Cardiac muscle cell (in vitro differentiated cells and primary cell): ENCODE measurements at regions not wholly inside any gene's neighbourhood (a gene's known extent, or its start where the extent isn't known, plus 50 kb on each side); places are given as distances from the start of the nearest gene placed in this dataset.

Experiments used
- DNase-seq, 2 donors: peaks; one replicate each; pipeline versions ENCODE4 v3.0.0 to v3.0.0-alpha.2; 2010 to 2017; ENCODE audit warnings: low read depth in 1 of 2, low spot score in 1 of 2
- H3K27ac ChIP-seq: fragments of 200-600 bp; sonication (generic); 2 replicates; pipeline ENCODE4 v1.5.1; 2016
- H3K27me3 ChIP-seq: fragments of 200-600 bp; sonication (generic); 2 replicates; pipeline ENCODE4 v1.6.0; 2016; ENCODE audit warnings: control low read depth
- H3K36me3 ChIP-seq: fragments of 200-600 bp; sonication (generic); 2 replicates; pipeline ENCODE4 v1.5.1; 2016; ENCODE audit warnings: control low read depth
- H3K4me1 ChIP-seq: fragments of 200-600 bp; sonication (generic); 2 replicates; pipeline ENCODE4 v1.8.1; 2017; ENCODE audit warnings: low read depth, mild to moderate bottlenecking, mixed run types
- H3K4me3 ChIP-seq: fragments of 200-600 bp; sonication (generic); 2 replicates; pipeline ENCODE4 v1.5.1; 2016; ENCODE audit warnings: mild to moderate bottlenecking
- H3K9me3 ChIP-seq: fragments of 200-600 bp; sonication (generic); 2 replicates; pipeline ENCODE4 v1.5.1; 2017; ENCODE audit warnings: low read depth, mild to moderate bottlenecking, control low read depth
- CTCF ChIP-seq: IDR thresholded peaks from 2 replicates; pipeline ENCODE4 v1.5.1; 2012; ENCODE audit warnings: low read depth, mild to moderate bottlenecking, low read length

DNA sequence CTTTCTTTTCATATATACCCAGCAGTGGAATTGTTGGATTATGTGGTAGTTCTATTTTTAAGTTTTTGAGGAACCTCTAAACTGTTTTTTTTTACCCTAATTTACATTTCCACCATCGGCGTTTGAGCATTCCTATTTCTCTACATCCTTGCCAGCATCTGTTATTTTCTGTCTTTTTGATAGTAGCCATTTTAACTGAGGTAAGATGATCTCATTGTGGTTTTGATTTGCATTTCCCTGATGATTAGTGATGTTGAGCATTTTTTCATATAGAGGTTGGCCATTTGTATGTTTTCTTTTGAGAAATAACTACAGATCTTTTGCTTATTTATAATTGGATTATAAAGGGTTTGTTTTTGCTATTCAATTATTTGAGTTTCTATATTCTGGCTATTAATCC is 71.7 kb upstream of the TNC start:
- H3K4me3 ChIP-seq = no peak overlapping the region
- H3K27me3 ChIP-seq = no peaks in the 10 kb centered on the region
- H3K36me3 ChIP-seq = no peaks in the 10 kb centered on the region
- H3K9me3 ChIP-seq = no peaks in the 10 kb centered on the region
- no peak for TF ChIP-seq CTCF
- H3K27ac ChIP-seq = no peak overlapping the region
- DNase-seq = no peak
- H3K4me1 ChIP-seq = no peaks in the 10 kb centered on the region

- Histone ChIP-seq H3K36me3 (no peaks in the 10 kb centered on the region), H3K4me1 (no peaks in the 10 kb centered on the region), H3K27ac (no peak overlapping the region), H3K4me3 (no peak overlapping the region), H3K27me3 (no peaks in the 10 kb centered on the region), H3K9me3 (no peaks in the 10 kb centered on the region)
- DNase-seq = no peak
- no peak for TF ChIP-seq CTCF
Measured at GRCh38 chr9:115191667-115192066, 73.7 kb upstream of the TNC start.

DNA sequence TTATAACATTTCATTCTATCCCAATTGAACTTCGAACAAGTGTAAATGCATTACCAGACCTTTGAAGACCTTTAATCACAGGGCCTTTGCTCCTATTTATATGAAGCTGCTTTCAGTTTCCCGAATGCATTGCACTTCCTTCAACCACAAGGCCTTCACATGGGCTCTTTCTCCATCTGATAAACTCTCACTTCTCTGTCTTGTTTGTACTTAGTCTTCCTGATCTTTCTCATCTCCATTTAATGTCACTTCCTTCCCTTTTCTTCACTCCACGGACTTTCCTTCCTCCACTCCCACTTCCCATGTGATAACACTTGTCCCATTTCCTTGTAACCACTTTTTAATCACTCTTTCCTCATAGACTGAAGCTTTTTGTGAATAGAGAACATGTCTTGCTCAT is 74.3 kb upstream of the TNC start:
- Histone ChIP-seq H3K9me3 (no peaks in the 10 kb centered on the region), H3K4me3 (no peak overlapping the region), H3K4me1 (no peaks in the 10 kb centered on the region), H3K27me3 (no peaks in the 10 kb centered on the region), H3K36me3 (no peaks in the 10 kb centered on the region), H3K27ac (no peak overlapping the region)
- no peak for TF ChIP-seq CTCF
- no peak for DNase-seq

DNA sequence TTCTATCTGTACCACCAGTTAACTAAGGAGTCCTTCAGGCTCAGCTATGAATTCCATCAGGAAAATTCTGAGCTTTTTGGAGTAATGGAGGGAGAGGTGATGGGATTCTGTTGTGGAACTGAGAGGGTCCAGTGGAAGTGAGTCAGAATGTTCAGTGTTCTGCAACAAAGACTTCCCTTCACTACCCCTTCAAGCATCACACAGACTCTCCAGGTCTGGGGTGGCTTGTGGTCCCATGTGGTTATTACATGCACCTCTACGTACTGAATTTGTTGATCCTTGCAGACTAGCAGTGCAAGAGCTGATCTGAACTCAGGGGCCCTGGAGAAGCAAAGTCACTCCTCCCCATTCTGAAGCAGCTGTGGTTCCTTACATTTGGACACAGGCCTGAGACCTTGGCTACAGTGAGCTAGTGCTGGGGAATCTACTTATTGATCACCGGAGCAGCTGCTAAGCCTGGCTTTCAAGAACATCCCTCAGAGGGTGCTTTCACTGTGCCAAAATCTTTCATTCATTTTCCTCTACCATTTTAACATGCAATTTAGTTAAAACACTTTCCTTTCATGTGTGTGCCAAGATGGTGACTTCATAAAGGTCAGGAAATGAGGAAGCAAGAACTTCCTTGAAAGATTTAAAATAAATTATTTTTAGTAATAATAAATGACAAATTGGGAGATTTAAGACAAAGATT is 75.0 kb upstream of the TNC start:
- no peak for TF ChIP-seq CTCF
- no peak overlapping the region for H3K27ac ChIP-seq
- no peak overlapping the region for H3K4me3 ChIP-seq
- no peaks in the 10 kb centered on the region for H3K9me3 ChIP-seq
- DNase-seq = no peak
- no peaks in the 10 kb centered on the region for H3K36me3 ChIP-seq
- H3K27me3 ChIP-seq = no peaks in the 10 kb centered on the region
- H3K4me1 ChIP-seq = no peaks in the 10 kb centered on the region

DNA sequence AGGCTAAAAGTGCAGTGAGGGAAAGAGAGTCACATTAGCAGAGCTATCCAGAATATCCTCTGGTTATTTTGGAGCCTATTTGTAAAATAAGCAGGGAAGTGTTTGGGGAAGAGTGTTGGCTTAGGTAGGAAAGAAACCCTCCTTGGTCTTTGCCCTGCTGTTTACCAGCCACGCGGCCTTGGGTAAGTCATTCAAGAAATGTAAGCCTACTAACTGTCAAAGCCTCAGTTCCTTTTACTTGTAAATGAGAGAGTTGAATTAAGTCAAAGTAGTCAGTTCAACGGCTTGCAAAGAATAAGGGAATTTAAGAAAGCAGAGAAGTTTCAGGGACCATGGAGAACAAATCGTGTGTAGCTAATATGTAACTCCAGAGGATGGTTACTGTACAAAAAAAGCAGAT is 75.8 kb upstream of the TNC start:
- Histone ChIP-seq H3K4me1 (no peaks in the 10 kb centered on the region), H3K36me3 (no peaks in the 10 kb centered on the region), H3K27me3 (no peaks in the 10 kb centered on the region), H3K27ac (no peak overlapping the region), H3K4me3 (no peak overlapping the region), H3K9me3 (no peaks in the 10 kb centered on the region)
- no peak for TF ChIP-seq CTCF
- no peak for DNase-seq
